OCI-LY3 (cell line): ENCODE measurements at regions not wholly inside any gene's neighbourhood (a gene's known extent, or its start where the extent isn't known, plus 50 kb on each side); places are given as distances from the start of the nearest gene placed in this dataset.

Experiments used
- EZH2phosphoT487 ChIP-seq: fragments of 200-600 bp; shearing (Covaris generic); IDR thresholded peaks from 2 replicates; pipeline ENCODE4 v1.6.1; 2018; ENCODE audit warnings: antibody characterized with exemption, mixed run types, low read depth
- TF ChIP-seq, protein P1 (sequence below): fragments of 200-600, 300-600 bp; sonication (generic); IDR thresholded peaks from 2 replicates; pipeline ENCODE4 v1.5.1; 2014; ENCODE audit warnings: antibody characterized with exemption, low read length, low read depth

DNA sequence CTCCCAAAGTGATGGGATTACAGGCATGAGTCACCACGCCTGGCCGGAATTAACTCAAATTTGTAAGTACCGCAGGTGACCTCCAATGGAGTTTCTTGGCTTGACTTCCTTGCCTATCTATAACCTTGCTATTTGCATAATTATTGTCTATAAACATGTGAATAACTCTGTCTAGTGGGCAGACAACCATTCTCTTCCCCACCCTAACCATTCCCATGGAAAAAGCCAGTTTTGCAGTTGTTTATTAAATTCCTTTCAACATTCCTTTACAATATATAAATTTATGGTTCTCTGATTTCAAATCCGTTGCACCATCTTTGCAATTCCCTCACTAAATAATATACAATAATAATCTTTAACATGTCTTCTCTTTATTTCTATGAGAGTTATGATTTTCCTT lies 61.0 kb upstream of the ZDHHC17 start:
- TF ChIP-seq, protein P1, sequence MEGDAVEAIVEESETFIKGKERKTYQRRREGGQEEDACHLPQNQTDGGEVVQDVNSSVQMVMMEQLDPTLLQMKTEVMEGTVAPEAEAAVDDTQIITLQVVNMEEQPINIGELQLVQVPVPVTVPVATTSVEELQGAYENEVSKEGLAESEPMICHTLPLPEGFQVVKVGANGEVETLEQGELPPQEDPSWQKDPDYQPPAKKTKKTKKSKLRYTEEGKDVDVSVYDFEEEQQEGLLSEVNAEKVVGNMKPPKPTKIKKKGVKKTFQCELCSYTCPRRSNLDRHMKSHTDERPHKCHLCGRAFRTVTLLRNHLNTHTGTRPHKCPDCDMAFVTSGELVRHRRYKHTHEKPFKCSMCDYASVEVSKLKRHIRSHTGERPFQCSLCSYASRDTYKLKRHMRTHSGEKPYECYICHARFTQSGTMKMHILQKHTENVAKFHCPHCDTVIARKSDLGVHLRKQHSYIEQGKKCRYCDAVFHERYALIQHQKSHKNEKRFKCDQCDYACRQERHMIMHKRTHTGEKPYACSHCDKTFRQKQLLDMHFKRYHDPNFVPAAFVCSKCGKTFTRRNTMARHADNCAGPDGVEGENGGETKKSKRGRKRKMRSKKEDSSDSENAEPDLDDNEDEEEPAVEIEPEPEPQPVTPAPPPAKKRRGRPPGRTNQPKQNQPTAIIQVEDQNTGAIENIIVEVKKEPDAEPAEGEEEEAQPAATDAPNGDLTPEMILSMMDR = no peak
- no peak for TF ChIP-seq EZH2phosphoT487
